Activated T-cell treated with anti-CD3 and anti-CD28 coated beads, Interleukin-2, amount 50 U/mL, for 48 hours (primary cell): ENCODE measurements at regions not wholly inside any gene's neighbourhood (a gene's known extent, or its start where the extent isn't known, plus 50 kb on each side); places are given as distances from the start of the nearest gene placed in this dataset.

Experiments used
- DNase-seq, 2 experiments: peaks; one replicate each; pipeline ENCODE4 v3.0.0-alpha.2; 2020

DNA sequence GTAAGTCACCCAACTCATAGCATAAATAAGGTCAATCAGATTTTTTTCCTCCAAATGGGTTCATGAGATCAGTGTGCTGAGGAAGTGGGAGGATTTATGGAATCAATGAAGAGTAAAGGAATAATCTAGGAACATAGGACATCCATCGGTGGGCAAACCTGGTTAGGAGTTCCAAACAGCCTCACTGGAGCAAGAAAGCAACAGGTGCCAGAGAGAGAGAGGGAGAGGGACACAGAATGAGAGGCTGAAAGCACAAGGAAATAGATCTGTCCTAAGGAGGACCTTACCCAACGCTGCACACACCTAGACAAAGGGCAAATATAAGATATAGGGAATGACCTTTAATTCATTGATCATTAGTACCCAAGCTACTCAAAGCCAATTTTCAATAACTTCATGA is 119.5 kb upstream of the ANKRD1 start:
- DNase-seq = no peak

- no peak for DNase-seq
Measured at GRCh38 chr10:91042069-91042468, 121.2 kb upstream of the ANKRD1 start.

DNA sequence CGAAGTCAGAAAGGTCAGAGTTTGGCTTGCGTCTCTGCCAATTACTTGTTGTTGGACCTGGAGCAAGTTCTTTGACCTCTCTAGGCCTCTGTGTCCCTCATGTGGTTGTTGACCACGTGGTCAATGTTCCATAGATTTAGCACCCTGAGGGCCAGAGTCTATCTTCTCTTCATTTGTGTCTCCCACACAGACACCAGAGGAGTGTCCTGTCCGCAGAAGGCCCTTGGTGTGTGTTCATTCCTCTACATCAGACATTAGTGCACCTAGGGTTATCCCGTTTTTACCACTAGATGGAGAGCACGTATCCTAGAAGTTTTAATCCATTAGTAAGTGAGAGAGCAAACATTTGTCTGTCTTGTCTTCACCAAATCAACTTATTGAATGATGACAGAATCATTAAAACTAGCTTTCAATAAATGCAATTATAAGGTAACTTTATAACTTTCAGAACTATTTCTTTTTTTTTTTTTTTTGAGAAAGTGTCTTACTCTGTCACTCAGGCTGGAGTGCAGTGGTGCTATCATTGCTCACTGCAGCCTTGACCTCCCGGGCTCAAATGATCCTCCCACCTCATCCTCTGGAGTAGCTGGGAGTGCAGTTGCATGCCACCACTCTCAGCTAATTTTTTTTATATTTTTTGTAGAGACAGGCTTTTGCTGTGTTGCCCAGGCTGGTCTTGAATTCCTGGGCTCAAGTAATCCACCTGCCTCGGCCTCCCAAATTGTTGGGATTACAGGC is 122.5 kb upstream of the ANKRD1 start:
- no peak for DNase-seq

DNA sequence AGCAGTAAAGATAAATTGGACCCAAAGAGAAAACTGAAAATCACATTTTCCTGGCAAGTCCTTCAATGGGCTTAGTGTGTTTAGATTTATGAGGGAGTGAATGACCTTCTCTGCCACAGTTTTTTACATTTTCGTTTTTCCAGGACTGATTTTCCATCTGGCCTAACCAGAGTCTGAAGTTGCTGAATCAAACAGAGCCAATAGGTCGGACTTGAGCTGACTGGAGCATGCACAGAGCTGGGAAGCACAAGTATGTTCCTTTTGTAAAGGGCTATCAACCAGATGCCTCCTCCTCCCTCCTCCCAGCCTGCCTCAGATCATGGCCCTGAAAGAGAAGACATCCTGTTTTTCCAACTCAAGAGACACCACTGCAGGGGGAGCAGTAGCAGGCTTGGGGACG is 126.0 kb upstream of the ANKRD1 start:
- no peak for DNase-seq

DNA sequence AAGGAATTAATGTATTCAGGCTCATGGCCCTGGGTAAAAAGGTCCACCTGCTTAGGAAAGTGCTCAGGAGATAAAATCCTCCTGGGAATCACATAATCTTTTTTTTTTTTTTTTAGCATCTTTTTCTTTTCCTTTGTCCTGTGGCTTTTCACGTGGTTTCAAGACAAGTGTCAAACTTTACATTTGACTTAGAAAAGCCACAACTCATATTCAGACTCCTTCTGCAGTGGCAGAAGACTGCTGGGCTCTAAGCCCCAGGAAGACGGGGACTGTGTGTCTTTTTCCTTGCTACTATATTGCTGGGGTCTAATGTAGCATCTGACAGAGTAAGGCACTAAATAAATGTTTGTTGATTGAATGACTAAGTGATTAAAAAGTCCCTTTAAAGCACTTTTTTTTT is 127.5 kb upstream of the ANKRD1 start:
- no peak for DNase-seq

DNA sequence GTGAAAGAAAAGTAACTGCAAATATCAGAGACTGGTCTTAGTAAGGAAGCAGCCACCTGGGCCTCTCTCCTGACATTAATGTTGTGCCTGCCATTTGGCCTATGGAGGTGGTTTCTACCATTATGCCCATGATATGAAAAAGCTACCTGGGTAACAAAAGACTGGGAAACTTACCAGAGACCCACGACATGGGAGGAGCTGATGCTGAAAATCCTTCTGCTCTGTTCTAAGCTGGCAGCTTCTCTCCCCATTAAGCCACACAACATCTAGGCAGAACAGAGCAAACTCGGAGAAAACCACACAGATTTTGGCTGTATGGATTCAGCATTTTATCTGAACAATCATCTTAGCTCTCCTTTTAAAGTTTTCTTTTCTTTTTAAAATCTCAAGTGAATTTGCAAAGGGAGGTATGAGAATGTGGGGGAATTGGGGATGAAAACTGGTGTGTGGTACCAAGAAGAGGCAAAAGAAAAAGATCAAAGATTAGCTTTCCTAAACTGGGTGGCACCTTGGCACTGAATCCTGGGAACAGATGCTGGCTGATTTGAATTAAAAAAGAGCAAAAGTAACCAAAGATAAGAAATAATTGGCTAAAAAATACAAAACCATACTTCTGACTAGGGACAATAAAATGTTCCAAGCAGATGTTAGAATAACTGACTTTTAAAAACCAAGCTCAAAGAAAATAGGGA is 128.6 kb upstream of the ANKRD1 start:
- no peak for DNase-seq

- DNase-seq = no peak
Measured at GRCh38 chr10:91049988-91050360, 129.1 kb upstream of the ANKRD1 start.

DNA sequence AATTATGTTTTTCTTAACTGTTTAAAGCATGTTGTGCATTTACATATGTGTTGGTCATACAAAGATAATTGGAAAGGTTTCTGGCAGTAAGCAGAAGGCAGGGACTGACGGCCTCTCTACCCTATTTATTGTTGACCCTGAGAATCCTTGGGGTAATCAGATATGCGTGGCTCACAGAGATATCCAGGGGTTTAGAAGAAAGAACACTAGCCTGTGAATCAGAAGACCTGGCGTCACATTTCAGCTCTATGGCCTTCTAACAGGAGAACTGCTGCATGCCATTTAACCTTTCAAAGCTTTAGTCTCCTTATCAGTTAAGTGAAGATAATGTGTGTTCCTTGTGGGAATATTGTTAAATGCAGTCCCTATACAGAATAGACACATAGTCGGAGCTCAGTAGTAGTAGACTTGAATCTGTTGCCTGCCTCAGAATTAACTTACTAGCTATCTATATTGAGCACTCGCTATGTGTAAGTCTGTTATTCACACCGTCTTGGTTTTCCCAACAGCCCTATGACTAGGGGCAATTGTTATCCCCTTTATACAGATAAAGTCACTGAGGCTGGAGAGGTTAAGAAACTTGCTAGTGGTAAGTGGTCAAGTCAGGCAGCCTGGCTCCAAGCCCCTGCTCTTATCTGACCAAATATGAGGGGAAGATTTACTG is 129.6 kb upstream of the ANKRD1 start:
- DNase-seq = no peak

DNA sequence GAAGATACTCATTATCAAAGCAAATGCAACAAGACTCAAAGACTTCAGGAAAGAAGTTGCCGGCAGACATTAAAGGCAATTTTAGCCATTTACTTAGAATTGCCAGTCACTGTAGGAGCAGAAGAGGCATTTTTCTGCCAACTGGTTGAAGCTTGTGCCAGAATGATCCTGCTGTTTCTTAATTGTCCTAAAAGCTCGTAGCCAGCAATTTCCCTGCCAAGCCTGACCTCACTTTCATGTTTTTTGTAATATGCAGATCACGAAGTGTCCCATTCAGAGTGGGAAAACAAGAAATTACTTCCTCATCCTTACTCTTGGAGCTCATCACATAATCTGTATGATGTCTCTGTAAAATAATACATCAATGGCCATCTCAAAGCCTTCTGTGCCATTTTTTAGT is 130.9 kb upstream of the ANKRD1 start:
- DNase-seq = no peak

- no peak for DNase-seq
Measured at GRCh38 chr10:91054325-91054724, 133.4 kb upstream of the ANKRD1 start.

- DNase-seq = no peak
Measured at GRCh38 chr10:91061187-91061586, 140.3 kb upstream of the ANKRD1 start.

GRCh38 chr10:91061608-91062007 is 140.7 kb upstream of the ANKRD1 start:
- no peak for DNase-seq

GRCh38 chr10:91062091-91062490 is 141.2 kb upstream of the ANKRD1 start:
- no peak for DNase-seq

- no peak for DNase-seq
Measured at GRCh38 chr10:91071786-91072185, 148.7 kb upstream of the PCGF5 start.

GRCh38 chr10:91073286-91073979 is 147.0 kb upstream of the PCGF5 start:
- DNase-seq = no peak

DNA sequence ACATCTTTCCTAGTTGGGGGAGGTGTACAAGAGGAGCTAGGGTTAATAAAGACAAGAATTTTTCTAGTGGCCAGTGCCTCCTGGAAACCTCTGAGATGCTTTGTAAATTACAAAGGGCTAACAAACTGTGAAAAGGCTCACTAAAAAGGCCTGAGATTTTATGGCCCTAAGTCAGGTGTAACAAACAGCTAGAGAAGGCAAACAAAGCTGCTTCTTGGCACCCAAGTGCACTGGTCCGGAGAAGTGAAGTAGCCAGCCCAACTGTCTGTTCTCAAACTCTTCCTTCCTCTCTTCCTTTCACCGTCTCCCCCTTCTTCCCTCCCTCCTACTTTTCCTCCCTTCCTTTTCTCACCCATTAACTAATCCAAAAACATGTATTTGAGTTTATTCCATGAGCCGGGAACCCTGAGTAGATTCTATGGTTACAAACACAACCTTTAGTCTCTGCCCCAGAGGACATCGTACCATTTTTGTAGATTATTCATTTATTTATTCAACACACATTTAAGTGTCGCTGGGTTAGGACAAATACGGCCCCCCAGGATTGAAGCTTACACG is 143.4 kb upstream of the PCGF5 start:
- no peak for DNase-seq

DNA sequence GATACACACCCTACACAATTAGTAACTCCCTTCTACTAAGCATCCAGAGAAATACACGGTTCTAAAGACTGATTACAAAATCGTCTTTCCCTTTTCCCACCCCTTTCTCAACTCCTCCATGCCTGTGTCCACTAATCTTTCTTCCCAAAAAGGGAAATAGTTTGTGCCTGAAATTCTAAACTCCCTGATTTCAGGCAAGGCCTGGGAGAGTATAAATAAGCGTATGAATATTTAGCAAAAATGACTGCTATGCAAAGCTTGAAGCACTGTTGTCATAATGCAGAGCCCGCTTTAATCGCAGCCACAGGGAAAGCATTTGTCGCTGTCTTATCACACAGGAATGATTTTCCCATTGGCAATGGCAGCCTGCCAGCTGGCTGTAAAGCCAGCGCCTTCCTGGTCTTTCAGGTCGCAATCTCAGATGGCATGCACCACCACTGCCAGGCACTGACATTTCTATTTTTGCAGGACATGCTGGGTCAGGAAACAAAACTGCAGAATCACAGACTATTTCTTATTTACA is 142.9 kb upstream of the PCGF5 start:
- no peak for DNase-seq

GRCh38 chr10:91080776-91081175 is 139.7 kb upstream of the PCGF5 start:
- no peak for DNase-seq

DNA sequence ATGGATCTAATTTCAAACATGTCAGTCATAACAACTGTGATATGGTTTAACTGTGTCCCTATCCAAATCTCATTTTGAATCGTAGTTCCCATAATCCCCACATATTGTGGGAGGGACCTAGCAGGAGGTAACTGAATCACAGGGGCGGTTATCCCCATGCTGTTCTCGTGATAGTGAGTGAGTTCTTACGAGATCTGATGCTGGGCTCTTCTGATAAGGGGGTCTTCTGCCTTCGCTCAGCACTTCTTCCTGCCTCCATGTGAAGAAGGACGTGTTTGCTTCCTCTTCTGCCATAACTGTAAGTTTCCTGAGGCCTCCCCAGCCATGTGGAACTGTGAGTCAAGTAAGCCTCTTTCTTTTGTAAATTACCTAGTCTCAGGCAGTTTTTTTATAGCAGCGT is 138.0 kb upstream of the PCGF5 start:
- no peak for DNase-seq

DNA sequence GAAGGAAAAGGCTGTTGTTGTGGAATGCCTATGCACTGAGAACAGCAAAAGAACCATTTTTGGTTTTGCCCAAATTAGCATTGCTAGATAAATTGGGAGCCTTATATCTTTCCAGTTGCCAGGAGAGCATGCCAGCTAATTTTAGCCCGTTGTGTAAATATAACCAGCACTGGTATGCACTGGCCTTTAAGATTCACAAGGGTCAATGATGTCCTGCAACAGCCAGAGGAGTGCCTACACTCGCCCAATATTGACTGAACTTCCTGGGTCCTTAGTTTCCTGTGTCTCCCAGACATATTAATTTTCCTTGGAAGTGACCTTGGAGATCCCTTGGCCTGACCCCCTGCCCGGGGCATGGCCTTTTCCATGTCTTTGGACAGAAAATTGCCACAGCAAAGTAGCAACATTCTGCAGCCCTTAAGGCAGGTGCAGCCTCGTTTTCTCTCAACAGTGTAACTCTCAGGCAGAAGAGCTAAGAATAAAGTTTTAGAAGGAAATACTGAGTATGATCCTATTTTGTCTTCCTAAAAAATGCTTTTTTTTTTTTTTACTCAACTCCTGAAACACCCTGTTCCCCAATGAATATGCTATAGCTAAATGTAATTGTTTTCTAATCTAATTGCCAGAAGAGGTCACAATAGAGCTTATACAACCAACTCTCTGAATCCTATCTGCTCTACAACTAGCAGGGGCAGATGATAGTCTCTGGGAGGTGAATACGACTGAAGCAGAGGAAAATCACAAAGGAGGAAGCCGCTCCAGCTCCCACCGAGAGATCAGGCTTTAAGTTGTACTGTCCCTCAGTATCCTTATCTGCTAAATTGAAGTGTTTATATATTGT is 131.9 kb upstream of the PCGF5 start:
- no peak for DNase-seq

DNA sequence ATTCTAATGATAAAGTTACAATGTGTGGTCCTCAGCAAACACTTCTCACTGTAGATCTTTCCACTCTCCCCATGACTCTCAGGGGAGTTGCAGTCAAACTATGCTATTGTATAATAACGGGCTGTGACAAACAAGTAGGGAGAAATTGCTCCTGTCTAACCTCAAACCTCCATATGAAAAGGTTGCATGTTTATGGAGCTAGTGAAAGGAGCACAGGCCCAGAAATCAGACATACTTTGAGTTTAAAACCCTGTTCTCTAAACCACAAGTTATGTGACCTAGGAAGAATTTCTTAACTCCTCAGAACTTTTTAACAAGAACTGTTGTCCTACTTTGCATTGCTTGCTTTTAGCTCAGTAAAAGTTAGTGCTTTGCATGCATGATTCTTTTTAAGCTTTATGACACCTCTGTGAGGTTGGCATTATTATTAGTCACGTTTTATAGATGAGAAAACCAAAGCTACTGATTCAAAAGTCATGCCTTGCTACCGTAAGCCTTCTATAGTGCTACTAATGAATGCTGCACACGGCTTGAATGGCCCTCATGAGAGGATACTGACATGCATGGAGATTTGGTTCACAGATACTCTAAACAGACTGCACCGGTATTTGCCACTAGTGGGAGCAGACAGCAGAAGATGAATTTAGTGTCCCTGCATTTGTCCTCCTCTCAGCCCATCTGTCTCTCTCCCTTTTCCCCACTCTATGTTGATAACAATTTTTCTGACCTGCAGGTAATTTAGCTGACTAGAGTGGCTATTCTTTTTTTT is 129.5 kb upstream of the PCGF5 start:
- no peak for DNase-seq
